Mammary epithelial cell (primary cell): ENCODE measurements at regions not wholly inside any gene's neighbourhood (a gene's known extent, or its start where the extent isn't known, plus 50 kb on each side); places are given as distances from the start of the nearest gene placed in this dataset.

Experiments
- CTCF ChIP-seq, 2 donors: IDR thresholded peaks in 1 of 2; conservative IDR thresholded peaks in 1 of 2; 2 replicates each; pipeline ENCODE4 v1.5.1; 2011 to 2012; ENCODE audit warnings: inconsistent platforms in 2 of 2, low read length in 2 of 2, mild to moderate bottlenecking in 2 of 2, control low read depth in 1 of 2, low read depth in 1 of 2; ENCODE audit not compliant: insufficient read depth in 1 of 2; ENCODE audit errors: extremely low read depth in 1 of 2
- EZH2 ChIP-seq: IDR thresholded peaks from 2 replicates; pipeline ENCODE4 v1.6.1; 2012; ENCODE audit warnings: low read length, inconsistent platforms, borderline replicate concordance

GRCh38 chr6:54695815-54696214, 150.8 kb upstream of the FAM83B start:
- TF ChIP-seq CTCF (conservative IDR thresholded peaks at IDR 0.05 in 1 of 2, IDR thresholded peaks at IDR 0.05 in 1 of 2; ENCODE audit: extremely low read depth in 1 of 2, insufficient read depth in 1 of 2, low read depth in 1 of 2, low read length in 2 of 2) (no peak), EZH2 (no peak)
